Gastroesophageal sphincter (tissue), 4 donors: ENCODE measurements at regions not wholly inside any gene's neighbourhood (a gene's known extent, or its start where the extent isn't known, plus 50 kb on each side); places are given as distances from the start of the nearest gene placed in this dataset.

Experiments used
- ATAC-seq: fragments of 150-250 bp; one replicate; pipeline ENCODE4 v1.9.1; 2016; ENCODE audit warnings: mild to moderate bottlenecking, moderate library complexity
- H3K27ac ChIP-seq, 4 donors: fragments of 200-600 bp; sonication (generic) in 3 of 4; 1 replicate in 3 of 4; 2 replicates in 1 of 4; pipeline ENCODE4 v1.5.1; 2016 to 2019
- H3K27me3 ChIP-seq: fragments of 200-600 bp; sonication (generic); one replicate; pipeline ENCODE4 v1.5.1; 2019
- H3K36me3 ChIP-seq, 2 donors: fragments of 200-600 bp; sonication (generic); one replicate each; pipeline ENCODE4 v1.5.1; 2019; ENCODE audit warnings: control low read depth in 1 of 2
- H3K4me1 ChIP-seq, 3 donors: fragments of 200-600 bp; sonication (generic); 1 replicate in 2 of 3; 2 replicates in 1 of 3; pipeline ENCODE4 v1.5.1; 2016 to 2019; ENCODE audit warnings: control low read depth in 2 of 3
- H3K4me3 ChIP-seq, 2 donors: fragments of 200-600 bp; sonication (generic); one replicate each; pipeline ENCODE4 v1.5.1; 2019; ENCODE audit warnings: mild to moderate bottlenecking in 1 of 2, moderate library complexity in 1 of 2
- H3K9me3 ChIP-seq, 3 donors: fragments of 200-600 bp; sonication (generic); one replicate each; pipeline ENCODE4 v1.5.1; 2017 to 2019; ENCODE audit warnings: control low read depth in 2 of 3
- CTCF ChIP-seq, 4 experiments: fragments of 200-600 bp in 2 of 4; fragments of 450-650 bp in 2 of 4; sonication (generic) in 1 of 4; IDR thresholded peaks; one replicate each; pipeline ENCODE4 v1.5.1; 2017 to 2019; ENCODE audit warnings: antibody characterized with exemption in 4 of 4, mild to moderate bottlenecking in 2 of 4, moderate library complexity in 2 of 4
- EP300 ChIP-seq: sonication (generic); formaldehyde crosslinking; IDR thresholded peaks from one replicate; pipeline ENCODE4 v1.6.1; 2017; ENCODE audit warnings: antibody characterized with exemption, mild to moderate bottlenecking
- POLR2A ChIP-seq, 2 donors: fragments of 450-650 bp; IDR thresholded peaks; one replicate each; pipeline ENCODE4 v1.6.1; 2017; ENCODE audit warnings: antibody characterized with exemption in 2 of 2, mild to moderate bottlenecking in 2 of 2, moderate library complexity in 1 of 2
- POLR2AphosphoS5 ChIP-seq: sonication (generic); formaldehyde crosslinking; IDR thresholded peaks from one replicate; pipeline ENCODE4 v1.6.1; 2017; ENCODE audit warnings: antibody characterized with exemption
- WGBS, 2 donors: methylation state at CpG; one replicate each; pipeline ENCODE4 v1.1.5; 2018; ENCODE audit warnings: low coverage in 1 of 2; 5-methylcytosine and 5-hydroxymethylcytosine counted together

GRCh38 chr14:37945959-37946358 is 261.7 kb upstream of the SSTR1 start:
- no peaks in the 10 kb centered on the region for H3K27me3 ChIP-seq
- no peak overlapping the region for H3K27ac ChIP-seq
- H3K4me1 ChIP-seq, result no peaks in the 10 kb centered on the region
- H3K36me3 ChIP-seq, result no peaks in the 10 kb centered on the region
- ATAC-seq, result no peak
- peaks cover 0 to 43% (median 0%) of the 10 kb centered on the region in 3 donors for H3K9me3 ChIP-seq
- TF ChIP-seq POLR2A (IDR thresholded peaks at IDR 0.05) (no peak), CTCF (IDR thresholded peaks at IDR 0.05) (no peak)
- WGBS, 2 donors, result 50 to 60% methylated on average over 1 of the region's 3 CpGs
- no peak overlapping the region for H3K4me3 ChIP-seq

- H3K27me3 ChIP-seq, result no peaks in the 10 kb centered on the region
- ATAC-seq, result no peak
- no peak overlapping the region for H3K27ac ChIP-seq
- no peaks in the 10 kb centered on the region for H3K36me3 ChIP-seq
- no peak overlapping the region for H3K4me3 ChIP-seq
- no peaks in the 10 kb centered on the region for H3K4me1 ChIP-seq
- WGBS, 2 donors, result 86 to 88% methylated on average over 1 of the region's 1 CpG
- no peak for TF ChIP-seq EP300
- no peak for TF ChIP-seq CTCF (IDR thresholded peaks at IDR 0.05)
- TF ChIP-seq POLR2AphosphoS5, result no peak
- TF ChIP-seq POLR2A (IDR thresholded peaks at IDR 0.05), result no peak
- peaks cover 0 to 43% (median 0%) of the 10 kb centered on the region in 3 donors for H3K9me3 ChIP-seq
Observed at GRCh38 chr14:37946819-37947218, 260.9 kb upstream of the SSTR1 start.

DNA sequence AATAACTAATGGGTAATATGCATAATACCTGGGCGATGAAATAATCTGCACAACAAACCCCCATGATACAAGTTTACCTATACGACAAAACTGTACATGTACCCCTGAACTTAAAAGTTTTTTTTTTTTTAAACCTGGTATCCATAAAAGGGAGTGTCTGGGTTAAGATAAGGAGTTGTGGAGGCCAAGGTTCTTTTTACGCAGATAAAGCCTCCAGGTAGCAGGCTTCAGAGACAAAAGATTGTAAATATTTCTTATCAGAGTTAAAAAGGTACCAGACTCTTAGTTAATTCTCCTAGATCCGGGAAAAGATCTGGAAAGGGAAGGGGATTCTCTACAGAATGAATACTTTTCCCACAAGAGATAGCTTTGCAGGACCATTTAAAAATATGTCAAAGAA is 259.4 kb upstream of the SSTR1 start:
- no peak for ATAC-seq
- no peak overlapping the region for H3K27ac ChIP-seq
- peaks cover 0 to 43% (median 0%) of the 10 kb centered on the region in 3 donors for H3K9me3 ChIP-seq
- H3K27me3 ChIP-seq, result no peaks in the 10 kb centered on the region
- WGBS, 2 donors, result 56 to 87% methylated on average over 3 to 4 of the region's 4 CpGs
- no peak overlapping the region for H3K4me3 ChIP-seq
- H3K4me1 ChIP-seq, result no peaks in the 10 kb centered on the region
- TF ChIP-seq CTCF (IDR thresholded peaks at IDR 0.05) (no peak), EP300 (no peak), POLR2AphosphoS5 (no peak)
- H3K36me3 ChIP-seq, result no peaks in the 10 kb centered on the region

DNA sequence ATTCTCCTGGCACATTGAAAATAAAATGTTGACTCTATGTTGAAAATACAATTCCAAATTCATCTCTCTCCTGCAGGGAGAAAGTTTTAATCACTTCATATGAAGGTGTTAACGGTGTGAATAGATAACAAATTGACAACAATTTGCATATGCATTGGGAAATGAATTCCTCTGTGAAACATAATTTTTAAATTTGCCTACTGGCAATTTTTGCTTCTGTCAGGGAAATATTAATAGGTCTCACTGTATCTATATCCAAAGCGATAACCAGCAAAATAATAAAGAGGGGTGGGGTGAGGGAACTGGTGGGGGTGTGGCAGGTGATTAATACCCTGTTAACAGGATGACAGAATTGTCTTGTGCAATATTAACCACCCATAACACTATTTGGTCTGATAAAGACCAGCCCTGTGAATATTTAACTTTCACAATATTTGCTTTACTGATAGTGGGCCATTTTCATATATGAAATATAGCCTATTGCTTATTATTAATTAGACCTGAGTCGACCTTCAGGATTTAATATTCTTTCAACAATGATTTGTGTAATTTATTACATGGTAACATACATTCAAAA is 239.0 kb upstream of the SSTR1 start:
- no peak overlapping the region for H3K4me3 ChIP-seq
- peaks cover 0 to 6% (median 0%) of the 10 kb centered on the region in 3 donors for H3K4me1 ChIP-seq
- H3K9me3 ChIP-seq, result peaks cover 0 to 19% (median 0%) of the 10 kb centered on the region in 3 donors
- no peak for ATAC-seq
- H3K27me3 ChIP-seq, result no peaks in the 10 kb centered on the region
- WGBS, 2 donors, result 57 to 66% methylated on average over 3 of the region's 3 CpGs
- H3K27ac ChIP-seq, result no peak overlapping the region
- no peaks in the 10 kb centered on the region for H3K36me3 ChIP-seq
- no peak for TF ChIP-seq CTCF (IDR thresholded peaks at IDR 0.05)
- TF ChIP-seq POLR2AphosphoS5, result no peak
- no peak for TF ChIP-seq POLR2A (IDR thresholded peaks at IDR 0.05)
- no peak for TF ChIP-seq EP300

DNA sequence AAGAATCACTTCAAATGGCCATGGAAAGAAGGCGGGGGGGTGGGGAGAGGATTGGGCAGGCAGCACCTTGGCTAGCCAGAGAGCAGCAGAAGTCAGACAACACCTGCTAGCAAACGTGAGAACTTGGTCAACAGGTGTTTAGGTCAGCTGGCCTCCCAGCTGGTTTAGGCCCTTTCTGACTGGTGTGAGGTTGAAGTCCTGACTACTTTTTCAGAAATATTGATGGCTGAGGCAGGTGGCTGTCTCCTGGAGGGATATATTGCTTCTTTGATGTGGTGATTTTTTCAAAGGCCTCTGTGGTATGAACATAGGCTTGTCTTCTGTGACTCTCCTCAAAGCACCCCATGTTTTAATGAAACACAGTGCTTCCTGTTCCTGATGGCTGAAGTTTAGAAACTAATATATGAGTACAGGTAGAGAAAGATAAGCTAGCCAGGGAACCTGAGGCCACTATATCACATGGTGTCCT is 238.2 kb upstream of the SSTR1 start:
- WGBS, 2 donors, result 59 to 62% methylated on average over 2 of the region's 2 CpGs

More for the DNA sequence above, 238.2 kb upstream of the SSTR1 start:
- TF ChIP-seq CTCF (IDR thresholded peaks at IDR 0.05) (no peak), POLR2A (IDR thresholded peaks at IDR 0.05) (no peak), EP300 (no peak), POLR2AphosphoS5 (no peak)
- H3K36me3 ChIP-seq, result no peaks in the 10 kb centered on the region
- no peak for ATAC-seq
- no peaks in the 10 kb centered on the region for H3K27me3 ChIP-seq
- H3K4me3 ChIP-seq, result no peak overlapping the region
- H3K9me3 ChIP-seq, result peaks cover 0 to 13% (median 0%) of the 10 kb centered on the region in 3 donors
- H3K4me1 ChIP-seq, result peaks cover 0 to 6% (median 0%) of the 10 kb centered on the region in 3 donors
- no peak overlapping the region for H3K27ac ChIP-seq
